Muscle layer of duodenum (tissue), 2 donors: ENCODE measurements at regions not wholly inside any gene's neighbourhood (a gene's known extent, or its start where the extent isn't known, plus 50 kb on each side); places are given as distances from the start of the nearest gene placed in this dataset.

Experiments
- H3K27ac ChIP-seq: one replicate; pipeline ENCODE4 v1.7.0; 2013; ENCODE audit warnings: mild to moderate bottlenecking, low read length
- H3K27me3 ChIP-seq: one replicate; pipeline ENCODE4 v1.7.0; 2013; ENCODE audit warnings: low read depth, mild to moderate bottlenecking, control low read depth, low read length
- H3K36me3 ChIP-seq, 2 donors: one replicate each; pipeline ENCODE4 v1.7.0; 2013; ENCODE audit warnings: low read length in 2 of 2, control low read depth in 1 of 2, mild to moderate bottlenecking in 1 of 2; ENCODE audit not compliant: insufficient read depth in 2 of 2, control insufficient read depth in 1 of 2
- H3K4me1 ChIP-seq, 2 donors: one replicate each; pipeline ENCODE4 v1.7.0; 2013; ENCODE audit warnings: low read length in 2 of 2, mild to moderate bottlenecking in 2 of 2, control low read depth in 1 of 2, moderate library complexity in 1 of 2; ENCODE audit not compliant: insufficient read depth in 2 of 2, control insufficient read depth in 1 of 2
- H3K4me3 ChIP-seq, 2 donors: one replicate each; pipeline ENCODE4 v1.7.0; 2013; ENCODE audit warnings: low read length in 2 of 2, low read depth in 1 of 2, mild to moderate bottlenecking in 1 of 2
- H3K9me3 ChIP-seq, 2 donors: one replicate each; pipeline ENCODE4 v1.7.0; 2013; ENCODE audit warnings: low read length in 2 of 2, control low read depth in 1 of 2, mild to moderate bottlenecking in 1 of 2; ENCODE audit not compliant: control insufficient read depth in 1 of 2
- donor health status: healthy.

DNA sequence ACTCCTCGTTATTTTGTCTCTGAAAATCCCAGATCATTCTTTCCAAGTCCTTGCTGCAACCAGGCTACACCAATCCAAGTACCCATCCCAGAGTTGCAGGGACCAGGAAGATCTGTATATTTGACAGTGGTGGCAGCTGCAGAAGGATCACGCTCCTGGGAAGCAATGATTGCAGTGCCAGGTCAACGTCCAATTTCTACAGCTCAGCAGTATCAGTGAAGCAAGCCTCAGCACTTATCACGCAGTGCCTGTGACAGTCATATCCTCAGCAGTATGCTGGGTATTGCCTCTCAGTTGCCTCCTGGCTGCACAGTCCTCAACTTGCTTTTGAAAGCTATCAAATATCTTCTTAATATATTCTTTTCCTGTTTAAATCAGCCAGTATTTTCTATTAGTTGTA, 66.7 kb downstream of the BARHL2 start:
- no peaks in the 10 kb centered on the region for H3K27me3 ChIP-seq
- no peaks in the 10 kb centered on the region for H3K4me1 ChIP-seq
- no peaks in the 10 kb centered on the region for H3K36me3 ChIP-seq
- no peak overlapping the region for H3K27ac ChIP-seq
- H3K4me3 ChIP-seq: no peak overlapping the region
- no peaks in the 10 kb centered on the region for H3K9me3 ChIP-seq

DNA sequence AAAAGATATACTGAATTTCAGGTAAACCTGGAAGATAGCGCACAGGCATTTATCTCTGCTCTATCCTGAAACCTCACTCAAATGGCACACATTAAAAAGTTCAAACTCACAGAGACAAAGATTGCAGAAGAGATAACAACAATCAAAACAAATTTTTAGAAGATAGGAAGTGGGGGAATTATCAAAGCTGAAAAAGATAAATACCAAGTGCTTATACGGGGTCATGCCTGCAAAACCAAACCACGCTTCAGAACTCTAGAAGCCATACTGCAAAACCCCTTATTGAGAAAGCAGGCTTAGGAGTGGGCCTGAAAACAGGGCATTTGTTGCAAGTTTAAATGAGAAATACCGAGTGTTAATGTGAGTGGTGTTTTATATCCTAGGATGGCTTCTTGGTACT, 76.8 kb downstream of the BARHL2 start:
- Histone ChIP-seq H3K4me1 (no peaks in the 10 kb centered on the region), H3K4me3 (no peak overlapping the region), H3K9me3 (no peaks in the 10 kb centered on the region), H3K27me3 (no peaks in the 10 kb centered on the region), H3K27ac (no peak overlapping the region), H3K36me3 (no peaks in the 10 kb centered on the region)

DNA sequence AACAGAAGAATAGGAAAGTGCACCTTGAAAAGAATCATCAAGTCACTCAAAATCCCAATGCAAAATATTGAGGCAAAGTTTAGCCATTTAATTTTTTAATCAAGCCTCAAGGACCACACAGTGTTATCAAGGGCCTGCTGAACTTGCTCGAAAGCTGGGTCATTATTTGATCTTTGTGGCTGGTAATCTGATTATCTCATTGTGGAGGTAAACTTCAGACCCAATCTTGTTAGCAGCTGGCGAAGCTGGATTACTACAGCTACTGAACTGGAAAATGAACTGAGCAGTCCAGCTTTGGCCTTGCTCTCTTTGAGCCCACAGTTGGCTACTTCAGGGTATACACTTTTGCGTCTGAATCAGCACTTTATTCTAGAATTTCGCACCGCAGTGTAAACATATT, 94.4 kb downstream of the BARHL2 start:
- Histone ChIP-seq H3K4me1 (no peaks in the 10 kb centered on the region), H3K4me3 (no peak overlapping the region), H3K36me3 (no peaks in the 10 kb centered on the region), H3K27ac (no peak overlapping the region), H3K27me3 (no peaks in the 10 kb centered on the region), H3K9me3 (no peaks in the 10 kb centered on the region)

DNA sequence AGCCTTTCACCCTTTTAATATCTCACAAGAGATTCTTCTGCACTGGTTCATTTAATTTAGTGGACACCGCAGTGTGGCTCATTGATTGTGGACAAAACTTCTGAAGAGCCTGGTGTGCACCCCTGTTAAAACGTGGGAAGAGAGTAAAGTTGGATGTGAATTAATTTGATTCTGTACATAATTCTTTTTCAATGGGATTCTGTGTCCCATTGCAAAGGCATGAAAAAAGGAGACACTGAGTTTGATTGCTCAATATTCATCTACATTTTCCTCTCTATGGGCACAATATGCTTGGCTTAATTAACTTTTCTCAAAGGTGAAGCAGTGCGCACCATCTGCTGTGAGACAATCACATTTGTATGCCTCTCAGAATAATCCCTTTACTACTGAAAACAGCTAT, 95.1 kb downstream of the BARHL2 start:
- Histone ChIP-seq H3K4me1 (no peaks in the 10 kb centered on the region), H3K4me3 (no peak overlapping the region), H3K27me3 (no peaks in the 10 kb centered on the region), H3K36me3 (no peaks in the 10 kb centered on the region), H3K9me3 (no peaks in the 10 kb centered on the region), H3K27ac (no peak overlapping the region)

DNA sequence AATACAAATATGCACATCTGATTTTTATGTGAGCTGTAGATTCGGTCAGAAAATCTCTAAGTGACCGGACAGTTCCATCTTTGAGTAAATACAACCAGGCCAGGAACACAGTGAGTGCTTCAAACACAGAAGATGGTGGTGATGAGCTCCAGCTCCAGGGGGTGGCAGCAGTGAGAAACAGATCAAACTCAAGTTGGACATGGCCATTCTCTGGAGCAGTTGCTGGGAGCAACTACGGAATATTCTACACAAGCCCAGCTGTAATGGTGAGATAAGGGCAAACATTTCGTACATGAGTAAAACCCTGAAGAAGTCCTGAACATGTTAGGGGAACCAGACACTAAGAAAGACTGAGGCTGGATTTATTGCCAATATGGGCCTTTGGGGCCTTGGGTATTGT, 100.7 kb downstream of the BARHL2 start:
- Histone ChIP-seq H3K27ac (no peak overlapping the region), H3K4me1 (no peaks in the 10 kb centered on the region), H3K4me3 (no peak overlapping the region), H3K27me3 (no peaks in the 10 kb centered on the region), H3K9me3 (no peaks in the 10 kb centered on the region), H3K36me3 (no peaks in the 10 kb centered on the region)

DNA sequence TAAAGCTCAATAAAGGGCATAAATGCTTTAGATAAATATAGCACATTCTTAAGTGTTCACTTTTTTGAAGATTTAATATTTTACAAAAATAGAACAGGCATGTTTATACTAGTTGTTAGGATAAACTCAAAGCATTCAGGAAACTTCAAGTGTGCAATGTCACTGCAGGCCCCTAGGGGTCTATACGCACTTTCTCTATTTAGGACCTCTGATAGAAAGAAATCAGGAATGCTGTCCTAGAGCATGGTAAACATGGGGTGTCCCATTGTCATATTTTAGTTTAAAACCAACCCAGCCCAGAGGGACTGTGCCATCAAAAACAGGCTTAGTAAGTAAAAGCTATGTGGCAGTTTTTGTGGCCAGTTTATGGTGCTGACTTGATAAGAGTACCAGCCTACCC, 102.2 kb downstream of the BARHL2 start:
- Histone ChIP-seq H3K36me3 (no peaks in the 10 kb centered on the region), H3K27me3 (no peaks in the 10 kb centered on the region), H3K27ac (no peak overlapping the region), H3K9me3 (no peaks in the 10 kb centered on the region), H3K4me3 (no peak overlapping the region), H3K4me1 (no peaks in the 10 kb centered on the region)

DNA sequence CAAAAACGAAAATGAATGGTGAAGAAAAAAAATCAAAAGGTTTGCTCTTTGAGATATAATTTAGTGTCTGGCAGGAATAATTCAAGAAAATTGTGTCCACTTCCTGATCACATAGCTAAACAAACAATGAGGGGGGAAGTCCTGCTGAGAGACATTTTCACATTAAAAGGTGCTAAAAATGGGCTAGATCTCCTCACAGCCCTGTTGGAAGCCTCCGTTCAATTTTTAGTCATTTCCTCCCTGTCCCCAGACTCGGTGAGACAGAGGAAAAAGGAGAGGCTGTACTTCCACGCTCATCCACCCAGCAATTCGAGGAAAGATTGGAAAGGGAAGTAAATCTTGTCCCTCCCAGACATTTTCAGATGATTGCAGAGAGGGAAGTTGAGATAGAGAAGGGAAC, 103.7 kb downstream of the BARHL2 start:
- Histone ChIP-seq H3K27me3 (no peaks in the 10 kb centered on the region), H3K4me1 (no peaks in the 10 kb centered on the region), H3K36me3 (no peaks in the 10 kb centered on the region), H3K27ac (no peak overlapping the region), H3K4me3 (no peak overlapping the region), H3K9me3 (no peaks in the 10 kb centered on the region)

DNA sequence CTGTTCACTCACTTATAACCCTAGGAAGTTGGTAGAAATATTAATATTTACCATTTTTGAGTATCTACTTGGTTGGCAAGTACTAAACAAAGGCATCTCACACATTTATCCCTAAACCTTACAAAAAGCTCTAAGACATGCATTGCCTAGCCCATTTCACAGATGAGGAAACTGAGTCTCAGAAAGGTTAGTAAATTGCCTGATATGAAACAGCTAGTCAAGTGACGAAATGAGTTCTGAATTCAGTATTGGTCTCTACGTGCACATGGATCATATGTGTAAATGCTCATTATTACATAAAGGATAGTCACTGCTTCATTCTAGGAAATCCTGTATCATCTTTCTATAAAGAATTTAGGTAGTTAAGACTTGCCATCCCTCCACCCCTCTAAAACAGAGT, 105.1 kb downstream of the BARHL2 start:
- Histone ChIP-seq H3K36me3 (no peaks in the 10 kb centered on the region), H3K4me3 (no peak overlapping the region), H3K27ac (no peak overlapping the region), H3K27me3 (no peaks in the 10 kb centered on the region), H3K4me1 (no peaks in the 10 kb centered on the region), H3K9me3 (no peaks in the 10 kb centered on the region)

DNA sequence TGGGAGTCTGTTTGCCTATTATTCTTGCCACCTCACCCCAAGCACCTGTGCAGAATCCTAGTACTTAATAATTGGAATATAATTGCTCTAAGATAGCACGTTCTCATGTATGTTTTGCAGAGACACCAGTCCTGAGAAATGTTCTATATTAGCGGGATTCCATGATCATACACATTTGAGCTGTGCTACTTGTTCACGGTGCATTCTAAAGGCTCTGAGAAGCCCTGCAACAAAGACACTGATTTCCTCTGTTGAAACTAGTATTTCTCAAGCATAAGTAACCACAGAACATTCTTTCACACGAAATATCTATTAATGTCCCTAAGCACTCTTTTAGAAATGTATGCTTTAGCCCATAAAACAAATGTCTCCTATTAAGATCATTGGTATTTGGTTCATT, 109.4 kb downstream of the BARHL2 start:
- Histone ChIP-seq H3K4me3 (no peak overlapping the region), H3K36me3 (no peaks in the 10 kb centered on the region), H3K4me1 (no peaks in the 10 kb centered on the region), H3K9me3 (no peaks in the 10 kb centered on the region), H3K27me3 (no peaks in the 10 kb centered on the region), H3K27ac (no peak overlapping the region)

DNA sequence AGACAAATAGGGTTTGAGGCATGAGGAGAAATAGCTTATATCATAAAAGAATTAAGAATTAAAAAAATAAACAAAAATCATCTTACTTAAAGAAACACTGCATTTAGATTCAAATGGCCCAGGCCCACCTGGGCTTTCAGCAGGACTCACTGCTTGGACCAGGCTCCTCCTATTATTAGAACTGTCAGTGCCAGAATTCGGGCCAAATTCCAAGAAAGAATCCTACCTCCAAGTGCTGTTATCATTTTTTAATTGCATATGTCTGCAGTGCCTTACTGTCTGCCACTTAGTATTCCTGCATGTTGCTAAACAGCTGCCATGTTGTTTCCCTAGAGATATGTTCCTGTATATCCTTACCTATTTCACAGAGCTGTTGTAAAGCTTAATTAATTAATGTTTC, 112.0 kb downstream of the BARHL2 start:
- H3K4me1 ChIP-seq: no peaks in the 10 kb centered on the region
- H3K27me3 ChIP-seq: no peaks in the 10 kb centered on the region
- no peak overlapping the region for H3K4me3 ChIP-seq
- H3K9me3 ChIP-seq: no peaks in the 10 kb centered on the region
- no peaks in the 10 kb centered on the region for H3K36me3 ChIP-seq
- H3K27ac ChIP-seq: no peak overlapping the region

DNA sequence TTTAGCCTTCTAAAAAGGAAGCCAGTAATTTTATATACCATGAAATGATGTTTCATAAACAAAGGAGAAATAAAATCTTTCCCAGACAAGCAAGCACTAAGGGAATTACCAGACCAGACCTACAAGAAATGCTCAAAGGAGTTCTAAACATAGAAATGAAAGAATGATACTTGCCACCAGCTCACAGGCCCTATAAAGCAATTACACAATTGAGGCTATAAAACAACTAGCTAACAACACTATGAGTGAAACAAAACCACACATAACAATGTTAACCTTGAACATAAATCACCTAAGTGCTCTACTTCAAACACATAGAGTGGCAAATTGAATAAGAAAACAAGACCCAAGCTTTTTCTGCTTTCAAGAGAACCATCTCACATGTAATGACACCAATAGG, 123.8 kb downstream of the BARHL2 start:
- Histone ChIP-seq H3K4me3 (no peak overlapping the region), H3K4me1 (no peaks in the 10 kb centered on the region), H3K27me3 (no peaks in the 10 kb centered on the region), H3K27ac (no peak overlapping the region), H3K9me3 (peaks cover 0 to 12% of the 10 kb centered on the region in 2 donors), H3K36me3 (no peaks in the 10 kb centered on the region)

DNA sequence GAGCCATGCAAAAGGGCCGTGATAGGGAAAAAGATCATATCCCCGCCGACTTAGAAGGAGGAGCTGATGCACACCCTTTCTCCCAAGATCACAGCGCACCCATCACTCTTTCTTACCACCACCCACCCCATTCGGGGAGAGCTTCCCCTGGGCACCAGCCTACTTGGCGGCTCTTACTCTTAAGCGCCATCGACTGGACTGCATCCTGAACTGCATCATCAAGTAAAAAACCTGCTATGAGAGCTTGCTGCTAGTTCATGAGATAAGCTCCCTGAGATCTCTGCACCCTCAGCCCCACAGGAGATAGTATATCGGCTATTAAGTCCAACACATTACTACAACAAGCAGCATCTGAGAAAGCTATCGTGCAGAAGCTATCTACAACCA, 125.1 kb downstream of the BARHL2 start:
- Histone ChIP-seq H3K36me3 (no peaks in the 10 kb centered on the region), H3K9me3 (peaks cover 0 to 5% of the 10 kb centered on the region in 2 donors), H3K27ac (no peak overlapping the region), H3K4me1 (no peaks in the 10 kb centered on the region), H3K4me3 (no peak overlapping the region), H3K27me3 (no peaks in the 10 kb centered on the region)
